Nephron progenitor cell (in vitro differentiated cells): ENCODE measurements at regions not wholly inside any gene's neighbourhood (a gene's known extent, or its start where the extent isn't known, plus 50 kb on each side); places are given as distances from the start of the nearest gene placed in this dataset.

Experiments
- DNase-seq: peaks from one replicate; pipeline ENCODE4 v3.0.0; 2021
- H3K27ac Mint-ChIP-seq: 2 replicates; pipeline ENCODE4 v1.8.0; 2021; ENCODE audit warnings: mild to moderate bottlenecking, moderate library complexity, mixed read lengths
- H3K27me3 Mint-ChIP-seq: 2 replicates; pipeline ENCODE4 v1.8.0; 2021; ENCODE audit warnings: mild to moderate bottlenecking, low read depth, mixed read lengths; ENCODE audit not compliant: poor library complexity
- H3K36me3 Mint-ChIP-seq: 2 replicates; pipeline ENCODE4 v1.8.0; 2021; ENCODE audit warnings: low read depth, mixed read lengths
- H3K4me1 Mint-ChIP-seq: 2 replicates; pipeline ENCODE4 v1.8.0; 2021; ENCODE audit warnings: mixed read lengths
- H3K4me3 Mint-ChIP-seq: 2 replicates; pipeline ENCODE4 v1.8.0; 2021; ENCODE audit warnings: mild to moderate bottlenecking, moderate library complexity, mixed read lengths
- H3K9me3 Mint-ChIP-seq: 2 replicates; pipeline ENCODE4 v1.8.0; 2021; ENCODE audit warnings: mild to moderate bottlenecking, moderate library complexity, mixed read lengths
- TF ChIP-seq, protein P1 (sequence below): fragments of 200-600 bp; sonication (generic); IDR thresholded peaks from 2 replicates; pipeline ENCODE4 v1.5.0; 2021; ENCODE audit warnings: antibody characterized with exemption

DNA sequence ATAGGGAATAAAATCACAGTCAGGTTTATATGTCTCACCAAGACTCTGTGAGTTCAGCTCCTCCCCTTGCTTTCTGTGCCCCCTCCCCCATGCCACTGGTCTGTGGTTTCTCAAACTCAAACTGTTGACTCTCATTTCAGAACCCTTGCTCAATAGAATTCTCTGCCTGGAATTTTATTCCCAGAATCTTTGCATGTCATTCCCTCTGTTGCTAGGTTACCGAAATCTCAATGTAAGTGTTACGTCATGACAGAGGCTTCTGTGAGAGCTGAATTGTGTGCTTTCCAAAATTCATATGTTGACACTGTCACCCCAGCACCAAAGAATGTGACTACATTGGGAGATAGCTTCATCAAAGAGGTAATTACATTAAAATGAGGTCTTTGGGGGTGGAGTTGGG is 1938.8 kb downstream of the TP53TG3F start:
- DNase-seq, result no peak
- TF ChIP-seq, protein P1, sequence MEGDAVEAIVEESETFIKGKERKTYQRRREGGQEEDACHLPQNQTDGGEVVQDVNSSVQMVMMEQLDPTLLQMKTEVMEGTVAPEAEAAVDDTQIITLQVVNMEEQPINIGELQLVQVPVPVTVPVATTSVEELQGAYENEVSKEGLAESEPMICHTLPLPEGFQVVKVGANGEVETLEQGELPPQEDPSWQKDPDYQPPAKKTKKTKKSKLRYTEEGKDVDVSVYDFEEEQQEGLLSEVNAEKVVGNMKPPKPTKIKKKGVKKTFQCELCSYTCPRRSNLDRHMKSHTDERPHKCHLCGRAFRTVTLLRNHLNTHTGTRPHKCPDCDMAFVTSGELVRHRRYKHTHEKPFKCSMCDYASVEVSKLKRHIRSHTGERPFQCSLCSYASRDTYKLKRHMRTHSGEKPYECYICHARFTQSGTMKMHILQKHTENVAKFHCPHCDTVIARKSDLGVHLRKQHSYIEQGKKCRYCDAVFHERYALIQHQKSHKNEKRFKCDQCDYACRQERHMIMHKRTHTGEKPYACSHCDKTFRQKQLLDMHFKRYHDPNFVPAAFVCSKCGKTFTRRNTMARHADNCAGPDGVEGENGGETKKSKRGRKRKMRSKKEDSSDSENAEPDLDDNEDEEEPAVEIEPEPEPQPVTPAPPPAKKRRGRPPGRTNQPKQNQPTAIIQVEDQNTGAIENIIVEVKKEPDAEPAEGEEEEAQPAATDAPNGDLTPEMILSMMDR, result no peak
- H3K9me3 Mint-ChIP-seq, result peaks cover 84% of the 10 kb centered on the region
- no peaks in the 10 kb centered on the region for H3K4me1 Mint-ChIP-seq
- peaks cover 2% of the 10 kb centered on the region for H3K27me3 Mint-ChIP-seq
- no peak overlapping the region for H3K4me3 Mint-ChIP-seq
- H3K36me3 Mint-ChIP-seq, result no peaks in the 10 kb centered on the region
- H3K27ac Mint-ChIP-seq, result no peak overlapping the region

DNA sequence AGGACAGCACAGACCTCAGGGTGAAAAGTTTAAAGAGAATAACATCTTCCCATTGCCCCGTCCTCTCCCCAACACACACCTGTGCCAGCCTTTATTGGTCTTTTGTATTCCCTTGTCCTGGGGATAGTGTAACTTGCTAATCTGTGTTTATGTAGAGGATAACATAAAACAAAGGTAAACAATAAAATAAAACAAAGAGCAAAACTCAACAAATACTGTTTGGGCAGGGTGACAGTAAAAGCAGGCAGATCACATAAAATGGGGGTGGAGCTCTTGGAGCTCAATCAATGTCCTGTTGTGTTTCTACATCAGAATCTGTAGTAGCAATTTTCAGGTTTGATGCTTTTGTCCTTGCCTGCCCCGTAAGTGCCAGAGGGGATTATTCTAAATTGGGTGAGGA is 1939.7 kb downstream of the TP53TG3F start:
- H3K36me3 Mint-ChIP-seq, result no peaks in the 10 kb centered on the region
- no peak overlapping the region for H3K4me3 Mint-ChIP-seq
- no peaks in the 10 kb centered on the region for H3K4me1 Mint-ChIP-seq
- H3K9me3 Mint-ChIP-seq, result peaks cover 80% of the 10 kb centered on the region
- TF ChIP-seq, protein P1, result no peak
- H3K27ac Mint-ChIP-seq, result no peak overlapping the region
- DNase-seq, result no peak
- peaks cover 2% of the 10 kb centered on the region for H3K27me3 Mint-ChIP-seq

DNA sequence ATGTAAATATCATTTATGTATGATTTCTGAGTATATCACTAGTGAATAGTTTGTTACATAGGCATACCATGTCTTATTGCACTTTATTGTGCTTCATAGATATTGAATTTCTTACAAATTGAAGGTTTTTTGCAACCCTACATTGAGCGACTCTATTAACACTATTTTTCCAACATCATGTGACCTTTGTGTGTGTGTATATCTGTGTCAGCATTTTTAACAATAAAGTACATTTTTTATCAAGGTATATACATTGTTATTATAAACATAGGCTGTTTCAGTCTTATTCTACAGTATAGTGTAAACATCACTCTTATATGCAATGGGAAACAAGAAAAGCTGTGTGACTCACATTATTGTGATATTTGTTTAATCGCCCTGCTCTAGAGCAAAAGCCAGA is 1944.9 kb downstream of the TP53TG3F start:
- DNase-seq, result no peak
- Mint-ChIP-seq H3K4me3 (no peak overlapping the region), H3K36me3 (no peaks in the 10 kb centered on the region), H3K27ac (no peak overlapping the region), H3K4me1 (no peaks in the 10 kb centered on the region), H3K9me3 (peaks cover 72% of the 10 kb centered on the region), H3K27me3 (no peaks in the 10 kb centered on the region)
- TF ChIP-seq, protein P1, result no peak

DNA sequence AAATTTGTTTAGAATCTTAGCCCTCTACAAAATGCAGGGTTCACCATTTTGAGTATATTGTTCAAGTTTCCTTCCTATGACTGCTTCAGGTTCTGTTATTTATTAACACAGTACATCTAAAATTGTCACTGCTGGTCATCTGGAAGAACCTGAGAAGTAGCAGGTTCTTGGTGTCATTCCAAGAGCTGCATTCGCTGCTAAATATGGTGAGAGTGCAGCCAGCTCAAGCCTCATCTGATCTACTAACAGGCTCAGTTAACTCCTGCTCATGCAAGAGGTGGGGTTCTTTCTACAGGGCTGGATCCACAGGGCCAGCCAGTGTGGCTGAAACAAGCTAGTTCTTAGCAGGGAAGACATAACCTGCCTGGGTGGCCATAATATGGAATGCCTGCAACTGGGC is 1946.1 kb downstream of the TP53TG3F start:
- Mint-ChIP-seq H3K9me3 (peaks cover 71% of the 10 kb centered on the region), H3K27ac (no peak overlapping the region), H3K27me3 (no peaks in the 10 kb centered on the region), H3K36me3 (no peaks in the 10 kb centered on the region), H3K4me1 (no peaks in the 10 kb centered on the region), H3K4me3 (no peak overlapping the region)
- TF ChIP-seq, protein P1, result no peak
- DNase-seq, result no peak

DNA sequence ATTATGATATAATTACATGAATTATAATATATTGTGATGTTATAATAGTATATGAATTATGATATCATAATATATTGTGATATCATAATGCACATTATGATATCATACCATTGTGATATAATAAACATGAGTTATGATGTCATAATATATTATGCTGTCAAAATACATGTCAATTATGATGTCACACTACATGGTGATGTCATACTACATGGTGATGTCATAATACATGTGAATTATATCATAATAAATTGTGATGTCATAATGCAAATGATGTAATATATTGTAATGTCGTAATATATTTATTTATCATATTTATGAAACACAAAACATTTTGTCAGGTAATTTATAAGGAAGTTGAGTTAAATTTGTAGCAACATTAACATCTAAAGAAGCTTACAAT is 1950.1 kb downstream of the TP53TG3F start:
- H3K27me3 Mint-ChIP-seq, result no peaks in the 10 kb centered on the region
- no peaks in the 10 kb centered on the region for H3K36me3 Mint-ChIP-seq
- H3K9me3 Mint-ChIP-seq, result peaks cover 78% of the 10 kb centered on the region
- no peak overlapping the region for H3K27ac Mint-ChIP-seq
- TF ChIP-seq, protein P1, result no peak
- no peak overlapping the region for H3K4me3 Mint-ChIP-seq
- DNase-seq, result no peak
- H3K4me1 Mint-ChIP-seq, result no peaks in the 10 kb centered on the region

DNA sequence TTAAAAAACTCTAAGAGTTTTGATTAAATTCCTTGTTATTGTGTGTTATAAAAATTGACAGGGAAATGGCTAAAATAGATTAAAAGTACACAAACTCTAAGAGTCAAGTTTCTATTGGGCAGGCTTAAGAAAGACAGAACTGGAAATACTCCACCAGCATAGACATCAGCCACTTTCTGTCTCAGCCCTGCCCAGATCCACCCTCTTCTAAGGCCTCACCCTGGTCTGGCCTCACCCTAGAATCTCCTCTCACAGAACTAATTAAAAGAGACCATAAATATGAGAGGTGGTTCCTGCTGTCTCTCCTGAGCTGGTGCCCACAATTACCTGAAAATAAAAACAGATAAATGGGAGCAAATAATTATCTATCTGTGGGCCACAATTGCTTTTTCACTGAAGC is 1951.0 kb downstream of the TP53TG3F start:
- TF ChIP-seq, protein P1, result no peak
- H3K27me3 Mint-ChIP-seq, result no peaks in the 10 kb centered on the region
- no peak for DNase-seq
- peaks cover 82% of the 10 kb centered on the region for H3K9me3 Mint-ChIP-seq
- H3K4me1 Mint-ChIP-seq, result no peaks in the 10 kb centered on the region
- no peak overlapping the region for H3K4me3 Mint-ChIP-seq
- H3K27ac Mint-ChIP-seq, result no peak overlapping the region
- no peaks in the 10 kb centered on the region for H3K36me3 Mint-ChIP-seq
